Activated T-cell treated with anti-CD3 and anti-CD28 coated beads, Interleukin-2, amount 50 U/mL, for 72 hours (primary cell): ENCODE measurements at regions not wholly inside any gene's neighbourhood (a gene's known extent, or its start where the extent isn't known, plus 50 kb on each side); places are given as distances from the start of the nearest gene placed in this dataset.

ENCODE experiments used
- ATAC-seq, 2 donors: fragments of 150-1000 bp; cut with Tn5 transposase; replicated peaks in 1 of 2; 2 replicates each; pipeline ENCODE4 v1.10.0; 2021; ENCODE audit warnings: moderate library complexity in 2 of 2, mild to moderate bottlenecking in 1 of 2
- DNase-seq, 2 donors: peaks; one replicate each; pipeline ENCODE4 v3.0.0; 2021 to 2022; ENCODE audit warnings: mixed read lengths in 1 of 2
- H3K27ac Mint-ChIP-seq: one replicate; pipeline ENCODE4 v1.8.0; 2022; ENCODE audit warnings: mild to moderate bottlenecking, moderate library complexity, mixed read lengths
- H3K27me3 Mint-ChIP-seq: one replicate; pipeline ENCODE4 v1.8.0; 2022; ENCODE audit warnings: low read depth, mixed read lengths
- H3K36me3 Mint-ChIP-seq, 2 donors: one replicate each; pipeline ENCODE4 v1.8.0; 2022; ENCODE audit warnings: mixed read lengths in 2 of 2, mild to moderate bottlenecking in 1 of 2; ENCODE audit not compliant: insufficient read depth in 2 of 2
- H3K4me1 Mint-ChIP-seq: one replicate; pipeline ENCODE4 v1.8.0; 2022; ENCODE audit warnings: low read depth, mixed read lengths
- H3K4me3 Mint-ChIP-seq, 2 donors: one replicate each; pipeline ENCODE4 v1.8.0; 2022; ENCODE audit warnings: mild to moderate bottlenecking in 2 of 2, mixed read lengths in 2 of 2, moderate library complexity in 2 of 2
- H3K9me3 Mint-ChIP-seq, 2 donors: one replicate each; pipeline ENCODE4 v1.8.0; 2022; ENCODE audit warnings: mixed read lengths in 2 of 2

DNA sequence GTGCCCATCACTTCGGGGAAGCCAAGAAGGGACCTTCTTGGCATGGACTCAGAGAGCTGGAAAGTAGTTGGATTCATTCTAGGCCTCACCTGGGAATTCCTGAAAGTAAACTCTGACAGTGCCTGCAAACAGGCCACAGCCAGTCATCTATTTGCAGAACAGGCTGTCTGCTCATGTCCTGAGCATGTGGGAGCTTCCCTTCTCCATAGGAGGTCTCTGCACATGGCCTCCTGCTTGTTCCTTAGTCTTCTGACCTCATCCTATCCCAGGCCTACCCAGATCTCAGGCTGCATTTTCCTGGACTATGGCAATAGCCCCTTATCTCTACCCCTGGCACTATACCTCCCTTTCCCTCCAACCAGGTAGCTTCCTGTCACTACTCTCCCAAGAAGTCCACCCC, 67.2 kb upstream of the FSTL4 start:
- Mint-ChIP-seq H3K4me3 (no peak overlapping the region), H3K27me3 (peaks cover 44% of the 10 kb centered on the region), H3K27ac (no peak overlapping the region), H3K4me1 (peaks cover 5% of the 10 kb centered on the region), H3K36me3 (no peaks in the 10 kb centered on the region), H3K9me3 (no peaks in the 10 kb centered on the region)
- no peak for ATAC-seq
- DNase-seq: no peak

DNA sequence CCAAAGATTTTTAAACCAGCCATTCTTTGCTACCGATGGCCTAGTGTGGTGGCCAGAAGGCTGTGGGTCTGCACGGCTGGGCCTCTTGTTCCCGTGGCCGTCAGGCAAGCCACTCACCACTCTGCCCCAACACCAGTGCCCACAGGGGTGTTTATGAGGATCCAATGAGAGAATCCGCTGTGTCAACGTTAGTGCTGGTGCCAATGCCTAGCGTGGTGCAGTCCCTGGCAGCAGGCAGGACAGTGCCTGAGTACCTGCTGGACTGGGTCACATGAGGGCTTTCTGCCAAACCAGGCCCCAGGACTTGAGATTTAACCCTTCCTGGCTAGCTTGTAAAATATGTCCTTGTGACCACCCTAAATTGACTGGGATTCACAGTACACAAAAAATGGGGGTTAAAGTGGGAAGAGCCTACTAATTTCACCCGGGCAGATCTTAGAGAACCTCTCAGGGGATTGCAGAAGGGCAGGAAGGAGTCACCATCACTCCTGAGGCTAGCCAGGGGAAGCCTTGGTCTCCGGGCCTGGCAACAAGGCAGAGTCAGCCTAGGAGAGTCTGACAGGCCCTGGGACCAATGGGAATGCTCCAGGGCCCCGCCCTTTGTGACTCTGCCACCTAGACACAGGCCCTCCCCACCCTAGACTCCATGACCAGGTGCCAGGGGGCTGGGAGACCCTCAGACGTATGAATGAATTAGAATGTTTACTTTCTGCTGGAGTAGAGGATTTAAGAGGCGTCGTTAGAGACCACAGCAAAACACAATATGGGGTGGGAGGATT, 63.2 kb upstream of the FSTL4 start:
- peaks cover 0 to under 1% of the 10 kb centered on the region in 2 donors for H3K36me3 Mint-ChIP-seq
- H3K4me3 Mint-ChIP-seq: no peak overlapping the region
- no peak for DNase-seq
- H3K9me3 Mint-ChIP-seq: peaks cover 2 to 3% of the 10 kb centered on the region in 2 donors
- ATAC-seq: no peak
- H3K27me3 Mint-ChIP-seq: peaks cover 77% of the 10 kb centered on the region
- H3K27ac Mint-ChIP-seq: no peak overlapping the region
- H3K4me1 Mint-ChIP-seq: no peaks in the 10 kb centered on the region

DNA sequence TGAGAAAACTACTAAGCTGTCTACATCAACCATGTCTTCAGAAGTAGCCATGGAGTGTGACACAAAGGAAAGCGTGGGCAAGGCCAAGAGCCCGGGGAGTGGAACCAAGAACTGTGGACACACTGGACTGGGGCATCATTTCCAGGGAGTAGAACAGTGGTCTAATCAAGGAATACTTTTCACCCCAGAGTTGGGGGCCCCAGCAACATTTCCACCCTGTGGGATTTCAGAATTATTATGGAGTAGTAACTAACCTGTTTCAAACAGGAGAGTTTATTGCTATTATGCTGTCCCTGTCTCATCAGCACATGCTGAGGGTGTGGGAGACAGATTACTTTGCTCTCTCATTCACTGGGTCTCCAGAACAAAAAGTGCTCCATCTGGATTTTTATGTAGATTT, 58.0 kb upstream of the FSTL4 start:
- H3K4me3 Mint-ChIP-seq: no peak overlapping the region
- H3K4me1 Mint-ChIP-seq: no peaks in the 10 kb centered on the region
- H3K9me3 Mint-ChIP-seq: peaks cover 2 to 4% of the 10 kb centered on the region in 2 donors
- peaks cover 58% of the 10 kb centered on the region for H3K27me3 Mint-ChIP-seq
- H3K27ac Mint-ChIP-seq: no peak overlapping the region
- H3K36me3 Mint-ChIP-seq: peaks cover 0 to 2% of the 10 kb centered on the region in 2 donors
- no peak for DNase-seq
- no peak for ATAC-seq

DNA sequence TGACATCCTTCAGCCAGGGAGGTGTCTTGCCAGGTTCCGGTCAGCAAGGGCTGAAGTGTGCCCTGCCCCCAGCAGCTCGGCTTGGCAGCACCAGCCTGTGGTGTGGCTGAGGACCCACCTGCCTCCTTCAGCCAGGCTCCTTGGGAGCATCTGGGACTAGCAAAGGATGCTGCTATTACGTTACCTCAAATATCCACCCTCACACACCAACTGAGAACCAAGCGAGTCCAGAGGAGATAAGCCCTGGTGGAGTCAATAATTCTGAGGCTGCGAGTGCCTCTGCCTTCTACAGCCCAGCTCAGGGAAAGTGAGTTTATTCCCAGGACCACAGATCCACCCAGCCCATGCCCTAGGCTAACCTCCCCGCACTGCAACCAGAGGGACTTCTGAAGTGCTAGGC, 57.1 kb upstream of the FSTL4 start:
- Mint-ChIP-seq H3K27ac (no peak overlapping the region), H3K9me3 (peaks cover 2 to 4% of the 10 kb centered on the region in 2 donors), H3K27me3 (peaks cover 52% of the 10 kb centered on the region), H3K4me1 (no peaks in the 10 kb centered on the region), H3K4me3 (no peak overlapping the region), H3K36me3 (peaks cover 0 to 2% of the 10 kb centered on the region in 2 donors)
- DNase-seq: no peak
- ATAC-seq: no peak

DNA sequence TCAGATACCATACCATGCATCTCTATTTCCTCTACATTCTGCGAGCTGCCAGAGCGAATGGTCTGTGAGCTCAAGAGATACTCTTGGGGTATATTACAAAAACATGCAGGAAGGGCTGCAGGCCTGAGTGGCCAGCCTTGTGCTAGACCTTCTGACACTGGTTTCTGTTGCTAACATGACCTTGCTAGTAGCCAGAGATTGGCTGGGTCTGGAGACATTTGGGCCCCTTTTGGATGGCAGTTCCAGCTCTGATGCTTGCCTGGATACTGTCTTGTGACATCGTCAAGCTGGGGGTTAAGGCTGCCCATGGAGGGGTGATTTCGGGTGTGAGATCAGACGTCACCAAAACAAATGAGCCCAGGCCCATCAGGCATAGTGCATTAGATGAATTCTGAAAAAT, 56.1 kb upstream of the FSTL4 start:
- DNase-seq: no peak
- peaks cover 0 to 2% of the 10 kb centered on the region in 2 donors for H3K36me3 Mint-ChIP-seq
- H3K27me3 Mint-ChIP-seq: peaks cover 42% of the 10 kb centered on the region
- no peak overlapping the region for H3K4me3 Mint-ChIP-seq
- peaks cover 2 to 4% of the 10 kb centered on the region in 2 donors for H3K9me3 Mint-ChIP-seq
- no peaks in the 10 kb centered on the region for H3K4me1 Mint-ChIP-seq
- no peak overlapping the region for H3K27ac Mint-ChIP-seq
- ATAC-seq: no peak

DNA sequence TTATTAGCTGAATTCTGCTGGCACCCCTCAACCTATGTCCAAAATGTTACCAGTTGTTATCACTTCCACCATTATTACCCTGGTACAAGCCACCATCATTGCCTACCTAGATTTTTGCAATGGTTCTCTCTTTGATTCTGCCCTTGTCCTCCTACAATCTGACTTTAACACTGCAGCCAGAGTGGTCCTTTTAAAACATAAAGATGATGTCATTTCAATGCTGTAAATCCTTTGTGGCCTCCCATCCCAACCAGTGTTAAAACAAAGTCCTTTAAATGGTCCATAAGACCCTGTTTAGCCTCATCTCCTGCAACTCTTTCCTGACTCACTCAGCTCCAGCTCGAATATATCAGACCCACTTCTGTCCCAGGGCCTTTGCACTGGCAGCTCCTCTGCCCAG, 54.9 kb upstream of the FSTL4 start:
- no peak for DNase-seq
- H3K36me3 Mint-ChIP-seq: peaks cover 0 to 2% of the 10 kb centered on the region in 2 donors
- peaks cover 2 to 4% of the 10 kb centered on the region in 2 donors for H3K9me3 Mint-ChIP-seq
- no peaks in the 10 kb centered on the region for H3K4me1 Mint-ChIP-seq
- no peak for ATAC-seq
- H3K27me3 Mint-ChIP-seq: peaks cover 30% of the 10 kb centered on the region
- no peak overlapping the region for H3K4me3 Mint-ChIP-seq
- no peak overlapping the region for H3K27ac Mint-ChIP-seq

DNA sequence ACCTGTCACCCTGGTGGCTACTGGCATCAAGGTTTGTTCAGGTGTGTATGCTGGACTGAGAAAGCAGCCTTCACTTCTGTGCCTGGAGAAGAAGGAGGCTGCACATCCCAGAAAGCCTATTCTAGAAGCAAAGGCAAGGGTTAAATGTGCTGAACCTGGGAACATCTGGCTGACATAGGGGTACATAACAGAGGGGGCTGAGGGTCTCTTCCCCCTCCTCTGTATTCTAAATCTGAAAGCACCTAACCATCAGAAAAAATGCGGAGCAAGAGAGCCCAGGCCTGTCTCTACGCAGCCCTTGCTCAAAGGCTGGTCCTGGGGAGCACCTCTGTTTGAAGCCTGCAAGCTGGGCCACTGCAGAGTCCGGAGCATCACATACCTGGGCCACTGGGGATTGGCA, 53.2 kb upstream of the FSTL4 start:
- peaks cover 18% of the 10 kb centered on the region for H3K27me3 Mint-ChIP-seq
- DNase-seq (no peak), ATAC-seq (no peak)
- H3K36me3 Mint-ChIP-seq: peaks cover 0 to 1% of the 10 kb centered on the region in 2 donors
- H3K27ac Mint-ChIP-seq: no peak overlapping the region
- H3K4me1 Mint-ChIP-seq: no peaks in the 10 kb centered on the region
- H3K9me3 Mint-ChIP-seq: peaks cover 0 to 1% of the 10 kb centered on the region in 2 donors
- H3K4me3 Mint-ChIP-seq: no peak overlapping the region

DNA sequence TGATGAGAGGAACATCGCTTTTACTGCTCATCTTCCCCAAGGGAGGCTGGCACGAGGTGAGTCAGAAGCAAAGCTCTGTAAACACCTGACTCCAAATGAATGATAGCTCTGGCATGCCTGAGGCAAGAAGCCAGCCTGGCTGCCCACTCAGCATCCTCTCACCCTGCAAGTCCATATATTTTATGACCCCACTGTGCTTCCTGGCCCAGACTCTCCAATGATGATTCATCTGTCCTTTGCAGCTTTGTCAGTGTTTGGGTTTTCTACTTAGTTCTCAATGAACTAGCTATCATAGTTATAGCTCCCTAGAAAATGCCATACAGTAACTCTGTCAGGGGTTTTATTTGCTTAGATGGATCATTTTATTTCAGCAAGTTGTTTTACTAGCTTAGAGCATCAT, 52.1 kb upstream of the FSTL4 start:
- Mint-ChIP-seq H3K27me3 (peaks cover 16% of the 10 kb centered on the region), H3K4me3 (no peak overlapping the region), H3K4me1 (no peaks in the 10 kb centered on the region), H3K9me3 (no peaks in the 10 kb centered on the region), H3K36me3 (no peaks in the 10 kb centered on the region), H3K27ac (no peak overlapping the region)
- DNase-seq: no peak
- no peak for ATAC-seq

DNA sequence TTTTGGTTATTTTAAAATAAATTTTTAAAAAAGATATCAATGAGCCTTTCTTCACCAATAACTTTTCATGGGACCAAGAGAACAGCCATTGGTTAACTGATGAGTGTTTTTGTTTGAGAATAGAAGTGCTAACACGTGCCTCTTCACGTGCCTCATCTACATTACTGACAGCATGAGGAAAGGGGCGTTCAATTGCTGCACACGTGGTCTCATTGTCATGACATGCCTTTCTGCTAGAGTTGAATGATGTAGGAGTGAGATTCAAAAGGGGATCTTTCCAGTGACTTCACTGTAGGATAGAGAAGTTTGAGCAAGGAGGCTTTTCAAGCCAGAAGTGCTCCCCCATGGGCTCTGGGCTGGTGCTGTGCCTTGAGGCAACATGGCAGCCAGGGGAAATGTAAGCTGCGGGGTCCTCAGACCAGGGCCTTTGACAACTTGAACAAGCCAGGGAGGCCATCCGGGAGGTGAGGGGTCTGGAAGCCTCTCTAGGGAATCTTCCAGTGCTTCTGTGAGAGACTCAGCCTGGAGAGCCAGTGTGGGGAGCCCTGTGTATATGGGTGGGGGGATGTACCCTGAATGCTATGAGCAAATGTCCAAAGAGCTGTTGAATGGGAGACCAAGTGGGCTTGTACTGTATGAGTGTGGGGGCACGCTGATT, 51.2 kb upstream of the FSTL4 start:
- Mint-ChIP-seq H3K4me1 (no peaks in the 10 kb centered on the region), H3K27me3 (peaks cover 16% of the 10 kb centered on the region), H3K9me3 (no peaks in the 10 kb centered on the region), H3K36me3 (no peaks in the 10 kb centered on the region), H3K4me3 (no peak overlapping the region), H3K27ac (no peak overlapping the region)
- DNase-seq (no peak), ATAC-seq (no peak)

DNA sequence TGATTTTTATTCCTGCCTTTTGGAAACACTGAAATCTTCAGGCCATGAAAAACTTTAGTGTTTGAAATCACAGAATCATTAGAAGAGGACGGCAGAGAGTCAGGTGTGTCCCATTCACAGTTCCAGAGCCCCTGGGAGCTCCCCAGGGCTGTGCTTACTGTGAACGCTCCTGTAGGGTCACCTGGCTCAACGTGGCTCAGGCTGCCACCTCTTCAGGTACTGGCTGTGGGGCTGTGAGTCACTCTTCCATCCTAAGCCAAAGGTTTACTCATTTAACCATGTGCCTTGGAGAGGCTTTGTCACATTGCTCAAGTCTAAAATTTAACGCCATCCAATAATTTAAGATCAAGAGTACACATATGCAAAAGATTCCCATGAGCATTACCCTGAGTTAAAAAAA, 50.2 kb upstream of the FSTL4 start:
- no peaks in the 10 kb centered on the region for H3K9me3 Mint-ChIP-seq
- no peaks in the 10 kb centered on the region for H3K36me3 Mint-ChIP-seq
- H3K27me3 Mint-ChIP-seq: peaks cover 11% of the 10 kb centered on the region
- H3K4me3 Mint-ChIP-seq: no peak overlapping the region
- H3K4me1 Mint-ChIP-seq: no peaks in the 10 kb centered on the region
- no peak for DNase-seq
- ATAC-seq: no peak
- H3K27ac Mint-ChIP-seq: no peak overlapping the region
